Medulla oblongata (tissue), 1 donor: ENCODE measurements at regions not wholly inside any gene's neighbourhood (a gene's known extent, or its start where the extent isn't known, plus 50 kb on each side); places are given as distances from the start of the nearest gene placed in this dataset.
A peak's percentile ranks its signal among the peaks of the same experiment; 100 is the strongest.

ENCODE experiments used
- DNase-seq: peaks from one replicate; pipeline ENCODE4 v3.0.0-alpha.2; 2015; ENCODE audit errors: extremely low spot score

DNA sequence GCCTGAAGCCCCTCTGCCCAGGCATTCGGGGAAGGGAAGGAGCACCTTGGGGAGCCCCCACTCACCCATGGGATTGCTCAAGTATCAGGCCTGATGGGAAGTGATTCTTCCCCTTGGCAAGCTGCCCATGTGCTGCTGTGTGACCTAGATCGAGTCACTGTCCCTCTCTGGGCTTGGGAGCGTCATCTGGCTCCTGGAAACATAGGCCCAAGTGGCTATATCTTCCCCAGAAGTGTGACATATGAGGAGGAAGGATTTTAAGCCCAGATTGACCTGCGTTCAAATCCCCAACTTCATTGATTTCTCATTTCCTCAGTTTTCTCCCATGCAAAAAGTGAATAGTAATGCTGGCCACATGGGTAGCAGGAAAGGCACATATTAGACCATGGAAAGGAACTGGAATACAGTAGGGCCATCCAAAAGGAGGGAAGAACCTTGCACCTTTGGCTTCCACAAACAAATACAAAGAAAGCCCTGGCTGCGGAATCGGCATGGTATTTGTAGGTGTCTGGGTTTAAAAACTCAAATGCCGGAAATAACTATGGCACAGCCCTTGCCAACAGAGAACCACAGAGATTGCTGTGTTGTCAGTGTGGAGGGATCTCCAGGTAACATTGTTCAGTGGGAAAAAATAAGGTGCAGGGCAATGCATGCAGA is 169.5 kb upstream of the ZMIZ1 start:
- DNase-seq, result no peak

DNA sequence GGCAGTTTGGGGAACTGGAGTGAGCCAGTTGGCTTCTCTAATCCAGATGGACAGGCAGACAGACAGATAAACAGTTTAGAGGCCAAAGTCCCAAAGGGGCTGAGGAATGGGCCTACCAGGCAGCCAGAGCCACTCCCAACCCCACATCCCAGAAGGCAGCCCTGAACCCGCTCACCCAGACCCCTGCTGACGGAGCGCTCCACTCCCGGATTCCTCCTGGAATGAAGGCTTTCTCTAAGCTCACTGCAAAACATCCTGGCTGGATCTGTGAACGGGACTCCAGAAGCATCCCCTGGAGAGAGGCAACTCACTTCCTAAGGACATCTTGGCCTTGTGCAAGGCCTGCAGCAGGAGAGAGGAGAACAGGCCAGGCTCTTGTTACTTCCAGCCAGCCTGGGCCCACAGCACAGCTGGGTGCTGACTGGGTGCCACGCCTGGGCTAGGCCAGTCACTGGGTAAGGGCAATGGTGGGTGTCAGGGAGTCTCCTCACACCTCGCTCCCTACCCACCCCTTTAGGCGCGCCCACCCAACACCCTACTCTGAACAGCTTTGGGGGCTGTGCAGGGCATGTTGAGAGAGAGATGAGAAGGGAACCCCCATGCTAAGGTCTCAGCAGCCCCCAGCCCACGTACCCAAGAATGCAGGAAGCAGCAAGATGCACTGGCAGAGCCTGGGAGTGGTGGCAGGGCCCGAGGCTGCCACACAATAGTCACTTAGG is 168.6 kb upstream of the ZMIZ1 start:
- no peak for DNase-seq

DNA sequence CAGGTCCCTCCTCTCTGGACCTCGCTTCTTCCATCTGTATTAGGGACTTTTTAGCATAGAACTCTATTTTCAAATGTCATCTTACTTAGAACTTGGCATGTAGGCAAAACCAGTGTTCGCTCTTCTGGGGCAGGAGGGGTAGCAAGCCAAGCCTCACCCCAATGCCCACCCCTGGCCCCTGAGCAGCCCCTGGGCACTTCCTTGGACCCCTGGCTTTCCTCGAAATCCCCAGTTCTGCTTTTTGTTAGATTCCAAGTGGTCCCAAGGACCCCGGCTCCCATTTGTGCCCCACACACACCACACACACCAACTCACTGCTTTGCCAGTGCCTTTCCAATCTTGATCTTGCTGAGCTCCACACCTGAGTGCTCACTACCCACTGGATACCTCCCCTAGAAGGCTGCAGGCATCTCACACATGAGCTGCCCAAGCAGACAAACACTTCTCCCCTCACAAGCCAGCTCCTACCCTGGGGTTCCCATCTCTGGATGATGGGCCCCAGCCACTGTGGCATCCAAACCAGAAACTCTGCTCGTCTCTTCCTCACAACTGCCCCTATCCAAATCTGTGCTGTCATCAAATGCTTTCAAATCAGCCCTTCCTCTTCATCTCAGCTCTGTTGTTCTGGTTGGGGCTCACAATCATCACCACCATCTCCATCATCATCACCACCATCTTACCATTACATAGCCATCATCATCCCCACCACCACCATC is 167.9 kb upstream of the ZMIZ1 start:
- DNase-seq, result no peak

DNA sequence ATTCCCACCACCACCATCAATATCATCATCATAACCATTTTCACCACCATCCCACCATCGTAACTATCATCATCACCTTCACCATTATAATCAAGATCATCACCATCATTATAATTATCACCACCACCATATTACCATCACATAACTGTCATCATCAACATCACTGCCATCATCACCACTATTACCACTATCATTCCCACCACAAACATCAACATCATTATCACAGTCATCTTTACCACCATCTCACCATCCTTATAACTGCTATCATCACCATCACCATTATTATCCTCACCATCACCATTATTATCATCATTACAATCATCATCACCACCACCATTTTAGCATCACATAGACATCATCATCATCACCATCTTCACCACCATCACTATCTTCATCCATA is 167.1 kb upstream of the ZMIZ1 start:
- DNase-seq, result no peak

DNA sequence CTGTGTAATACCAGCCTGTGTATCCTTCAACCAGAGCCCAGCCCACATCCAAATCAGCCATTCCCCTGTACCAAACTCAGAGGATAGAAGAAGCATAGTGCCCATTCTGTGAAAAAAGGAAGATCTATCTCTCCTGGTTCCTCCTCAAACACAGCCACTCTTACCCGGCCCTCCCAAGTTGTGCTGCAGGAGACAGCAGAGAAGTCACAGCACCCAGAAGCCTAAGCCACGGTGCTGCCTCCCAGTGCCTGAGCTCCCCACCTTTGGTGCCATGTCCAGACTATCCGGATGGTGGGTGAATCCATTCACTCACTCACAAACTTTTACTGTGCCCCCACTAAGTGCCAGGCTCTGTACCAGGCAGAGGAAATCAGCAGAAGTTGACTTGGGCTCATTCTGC is 166.0 kb upstream of the ZMIZ1 start:
- DNase-seq, result no peak

DNA sequence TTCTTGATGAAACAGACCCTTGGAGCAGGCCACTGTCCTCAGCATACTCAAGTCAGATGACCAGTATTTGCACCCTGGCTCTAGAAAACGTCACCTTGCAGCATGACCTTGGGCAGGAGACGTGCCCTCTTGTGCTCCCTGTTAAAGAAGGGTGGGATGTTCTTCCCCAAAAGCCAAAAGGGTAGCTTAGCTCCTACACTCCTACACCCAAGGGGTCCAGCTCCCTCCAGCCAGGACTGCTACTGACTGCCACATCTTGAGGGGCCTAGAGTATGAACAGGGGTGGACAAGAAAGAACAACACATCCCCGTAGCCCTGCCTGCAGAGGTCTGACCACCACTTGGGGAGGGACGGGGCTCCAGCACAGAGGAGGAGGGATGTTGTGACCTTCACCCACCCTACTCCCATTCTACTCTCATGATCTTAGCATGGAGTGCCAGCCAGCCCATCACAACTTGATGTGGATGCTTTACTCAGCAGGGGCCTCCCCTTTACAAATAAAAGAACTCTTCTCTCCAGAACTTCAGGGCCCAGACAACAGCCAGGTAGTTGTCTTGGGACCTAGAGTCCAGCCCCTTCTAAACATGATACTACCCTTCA is 165.3 kb upstream of the ZMIZ1 start:
- no peak for DNase-seq

DNA sequence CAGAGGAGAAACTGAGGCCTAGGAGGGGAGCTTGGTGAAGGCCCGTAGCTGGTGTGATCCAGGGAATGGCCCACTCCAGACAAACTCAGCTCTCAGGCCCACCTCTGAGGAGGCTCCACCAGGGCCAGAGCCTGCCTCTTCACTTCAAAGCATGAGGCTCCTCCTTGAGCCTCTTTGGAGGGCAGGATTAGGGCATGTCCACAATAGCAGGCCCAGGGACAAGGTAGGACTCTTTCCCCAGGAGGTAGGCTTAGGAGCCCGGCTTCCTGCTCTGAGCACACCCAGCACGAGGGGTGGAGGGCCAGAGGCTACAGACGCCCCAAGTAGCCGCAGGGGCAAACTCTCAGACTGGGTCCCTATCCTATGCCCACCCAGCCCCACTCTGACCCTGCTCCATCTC is 164.6 kb upstream of the ZMIZ1 start:
- DNase-seq, result no peak

DNA sequence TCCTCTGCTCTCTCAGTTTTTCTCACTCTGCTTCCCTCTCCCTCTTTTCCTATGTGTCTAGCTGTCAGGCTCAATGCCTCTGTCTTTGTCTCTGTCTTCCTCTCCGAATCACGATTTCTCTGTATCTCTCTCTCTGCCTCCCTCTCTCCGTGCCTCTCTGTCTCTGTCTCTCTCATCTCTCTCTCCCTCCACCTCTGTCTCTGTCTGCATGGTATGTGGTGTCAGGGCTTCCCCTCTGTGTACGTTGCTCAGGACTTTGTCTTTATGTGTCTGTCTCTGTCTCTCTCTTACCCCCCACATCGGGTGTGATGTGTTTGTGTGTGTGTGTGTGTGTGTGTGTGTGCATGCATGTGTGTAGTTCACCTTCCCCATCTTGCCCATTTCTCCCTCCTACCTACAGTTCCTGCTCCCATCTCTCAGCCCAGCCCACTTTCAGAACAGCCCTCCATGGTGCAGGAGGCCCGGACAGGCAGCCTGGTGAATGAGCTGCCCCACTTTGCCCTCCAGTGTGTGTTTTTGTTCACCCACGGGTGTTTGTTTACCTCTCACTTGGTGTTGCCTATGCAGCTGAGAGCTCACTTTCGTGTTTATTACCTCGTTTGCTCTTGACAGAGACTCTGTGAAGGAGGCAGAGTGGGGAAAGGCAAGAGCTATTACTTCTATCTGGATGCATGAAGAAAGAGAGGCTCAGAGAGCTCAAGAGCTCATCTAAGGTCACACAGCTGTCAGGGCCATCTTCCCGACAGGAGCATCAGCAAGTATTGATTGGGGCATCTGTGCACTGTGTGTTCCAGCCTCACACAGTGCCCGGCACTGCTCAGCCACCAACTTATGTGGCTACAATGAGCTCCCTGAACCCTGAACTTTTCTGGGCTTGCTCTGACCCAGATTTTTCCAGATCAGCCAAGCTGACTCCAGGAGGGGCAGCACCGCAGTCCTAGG is 163.5 kb upstream of the ZMIZ1 start:
- DNase-seq, result no peak

DNA sequence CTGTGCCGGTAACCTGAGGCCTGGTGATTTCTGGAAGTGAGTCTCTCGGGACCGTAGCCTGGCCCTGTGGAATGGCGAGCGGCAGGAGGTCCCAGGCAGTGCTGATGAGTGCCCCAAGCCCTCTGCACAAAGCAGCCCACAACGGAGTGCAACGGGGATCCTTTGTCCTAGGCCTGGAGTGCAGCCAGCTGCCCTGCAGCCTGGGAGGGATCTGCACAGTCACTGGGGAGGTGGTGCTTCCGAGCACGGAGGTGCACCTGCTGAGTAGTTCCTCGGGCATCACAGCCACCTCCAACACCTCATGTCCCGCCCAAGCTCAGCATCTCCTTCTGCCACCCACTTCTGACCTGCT is 162.8 kb upstream of the ZMIZ1 start:
- DNase-seq, result no peak

DNA sequence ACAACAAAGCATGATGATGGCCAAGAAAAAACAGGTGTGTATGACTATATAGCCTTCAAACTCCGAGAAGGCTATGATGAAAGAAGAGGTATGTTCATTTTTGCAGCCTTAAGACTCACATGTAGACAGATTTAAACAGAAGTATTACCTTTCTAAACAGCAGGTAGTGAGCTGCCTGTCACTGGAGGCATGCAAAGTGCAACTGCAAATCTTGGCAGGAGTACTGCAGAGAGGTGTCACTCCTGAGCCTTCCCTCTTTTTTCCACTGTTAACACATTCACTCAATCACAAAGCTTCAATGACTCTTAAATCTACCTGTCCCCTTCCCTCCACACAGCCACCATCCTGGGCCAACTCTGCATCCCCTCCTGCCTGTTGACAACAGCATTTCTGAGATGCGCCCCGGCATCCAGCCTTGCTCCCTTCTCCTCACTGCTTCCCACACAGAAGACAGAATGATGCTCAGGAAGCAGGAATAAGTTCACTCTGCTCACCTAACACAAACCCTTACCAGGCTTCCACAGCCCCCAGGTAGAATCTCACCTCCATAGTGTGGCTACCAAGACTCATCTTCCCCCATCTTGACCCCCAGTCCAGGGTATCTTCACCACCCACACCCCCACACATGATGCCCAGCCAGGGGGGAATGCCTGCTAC is 161.9 kb upstream of the ZMIZ1 start:
- DNase-seq, result no peak

DNA sequence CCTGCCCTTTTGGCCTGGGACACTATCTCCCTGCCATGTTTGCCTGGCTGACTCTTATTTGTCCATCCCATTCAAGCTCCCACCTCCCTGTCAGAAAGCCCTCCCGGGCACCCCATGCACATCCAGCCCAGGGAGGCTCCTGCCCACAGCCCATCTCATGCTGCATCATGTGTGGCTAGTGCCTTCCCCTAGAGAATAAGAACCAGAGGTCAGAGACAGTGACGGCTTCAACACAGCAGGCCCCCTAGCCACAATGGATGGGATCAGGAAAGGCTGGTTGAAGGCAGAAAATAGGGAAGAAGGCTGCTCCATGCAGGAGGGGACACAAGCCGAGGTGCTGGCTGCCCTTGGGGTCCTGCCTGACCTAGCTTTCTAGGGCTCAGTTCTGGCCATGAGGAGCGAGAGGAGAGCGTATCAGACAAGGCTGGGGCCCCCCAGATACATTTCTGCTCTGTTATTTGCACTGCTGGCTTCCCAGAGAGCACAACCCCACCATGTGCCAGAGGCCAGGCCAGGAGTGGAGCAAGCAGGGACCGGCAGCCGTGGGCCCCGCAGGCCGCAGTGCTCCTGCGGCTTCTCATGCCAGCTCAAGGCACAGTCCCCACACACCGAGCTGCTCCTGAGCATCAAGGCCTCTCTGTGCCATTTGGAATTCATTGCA is 161.1 kb upstream of the ZMIZ1 start:
- no peak for DNase-seq

DNA sequence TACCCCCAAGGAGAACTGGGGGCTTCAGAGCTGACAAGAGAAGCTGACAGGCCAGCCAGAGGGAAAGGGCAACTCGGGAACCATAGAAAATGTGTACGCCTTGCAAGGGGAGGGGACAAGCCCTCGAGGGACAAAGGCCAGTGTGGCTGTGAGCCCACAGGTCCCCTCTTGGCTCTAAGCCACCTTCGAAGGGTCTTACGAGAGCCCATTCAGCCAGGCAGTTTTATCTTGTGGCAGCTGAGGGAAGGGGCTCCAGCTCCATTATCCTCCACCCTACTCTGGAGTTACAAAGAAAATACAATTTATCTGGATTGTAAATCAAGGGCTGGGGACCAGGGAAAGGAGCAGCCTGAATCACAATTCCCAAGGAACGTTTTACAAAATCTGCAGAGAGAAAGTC is 159.5 kb upstream of the ZMIZ1 start:
- no peak for DNase-seq

DNA sequence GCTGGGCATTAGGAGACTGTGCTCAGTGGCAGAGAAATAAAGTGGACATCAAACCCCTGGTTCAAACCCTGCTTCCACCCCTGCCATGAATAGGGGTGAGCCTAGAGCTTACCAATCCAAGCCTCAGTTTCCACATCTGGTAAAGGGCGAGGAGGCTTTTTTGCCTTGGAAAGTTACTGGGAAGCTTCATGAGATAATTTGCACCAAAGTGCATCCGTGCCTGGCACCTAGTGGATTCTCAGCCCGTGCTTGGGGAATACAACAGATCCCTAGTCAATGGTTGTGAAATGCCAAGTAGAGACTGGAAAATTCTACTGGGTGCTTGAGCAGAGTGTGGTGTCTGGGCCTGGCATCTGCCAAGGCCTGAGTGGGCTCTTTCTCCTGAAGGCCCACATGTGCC is 158.7 kb upstream of the ZMIZ1 start:
- DNase-seq, result no peak

DNA sequence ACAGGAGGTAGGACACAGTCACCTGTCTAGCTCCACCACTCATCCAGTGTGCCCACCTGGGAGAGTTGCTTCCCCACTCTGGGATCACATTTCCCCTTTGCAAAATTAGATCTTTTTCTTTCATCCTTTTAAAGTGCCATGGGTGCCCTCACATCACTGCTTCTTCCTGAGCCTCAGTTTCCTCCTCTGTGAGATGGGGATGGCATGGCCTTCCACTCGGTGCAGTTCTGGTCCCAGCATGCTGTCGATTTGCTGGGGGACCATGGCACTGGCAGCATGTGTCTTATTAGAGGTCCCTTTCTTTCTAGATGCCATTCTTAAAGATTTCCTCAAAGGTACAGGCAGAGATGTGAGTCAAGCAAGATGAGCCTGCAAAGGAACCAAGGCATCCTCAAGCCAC is 158.3 kb upstream of the ZMIZ1 start:
- DNase-seq, result no peak

DNA sequence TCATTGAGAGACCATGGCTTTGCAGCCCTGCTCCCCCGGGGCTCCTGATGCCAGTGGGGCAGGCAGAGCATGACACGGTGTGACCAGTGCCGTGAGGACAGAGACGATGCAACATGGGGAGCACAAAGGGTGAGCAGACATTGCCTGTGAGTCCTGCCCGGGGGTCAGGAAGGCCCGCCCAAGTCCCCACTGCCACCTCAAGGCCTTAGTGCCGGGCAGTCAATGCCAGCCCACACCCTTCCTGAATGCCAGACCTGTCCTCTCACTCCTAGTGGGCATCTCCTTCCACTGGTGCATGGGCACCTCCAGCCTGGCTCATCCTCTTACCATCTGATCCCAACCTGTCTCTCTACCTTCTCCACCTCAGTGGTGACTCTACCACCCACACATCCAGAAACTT is 157.9 kb upstream of the ZMIZ1 start:
- no peak for DNase-seq

DNA sequence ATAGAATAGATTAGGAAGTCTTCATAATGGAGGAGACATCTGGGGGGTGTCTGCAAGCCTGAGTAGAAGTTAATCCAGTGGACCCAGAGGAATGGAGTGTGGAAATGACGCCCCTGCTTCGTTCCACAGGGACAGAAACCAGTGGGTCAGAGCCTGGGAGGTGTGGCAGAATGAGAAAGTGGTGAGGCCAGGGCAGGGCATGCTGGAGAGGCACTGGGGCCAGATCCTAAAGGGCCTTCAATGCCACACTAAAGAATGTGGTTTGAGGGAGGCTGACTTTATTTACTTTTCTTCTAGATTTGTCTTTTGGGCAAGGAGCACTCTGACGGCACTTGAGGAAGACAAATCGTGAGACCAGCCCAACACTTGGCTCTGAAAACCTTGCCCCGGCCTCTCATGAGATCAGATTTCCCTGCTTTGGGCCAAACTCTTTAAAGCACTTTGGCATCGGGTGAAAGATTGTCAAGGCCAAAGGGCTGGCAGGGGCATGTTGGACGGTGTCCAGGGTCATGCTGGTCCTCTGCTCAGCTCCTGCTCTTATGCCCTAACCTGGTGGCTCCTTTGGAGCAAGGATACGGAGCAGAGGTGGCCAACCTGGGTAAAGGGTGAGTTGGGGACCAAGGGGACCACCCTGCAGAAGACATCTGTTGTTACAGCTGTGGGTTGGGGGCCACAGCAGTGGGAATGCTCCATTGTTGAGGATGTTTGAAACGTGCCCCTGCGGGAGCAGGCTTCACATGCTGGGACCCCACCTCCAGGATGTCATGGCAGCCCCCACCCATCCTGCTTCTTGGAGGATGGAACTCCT is 157.0 kb upstream of the ZMIZ1 start:
- no peak for DNase-seq

DNA sequence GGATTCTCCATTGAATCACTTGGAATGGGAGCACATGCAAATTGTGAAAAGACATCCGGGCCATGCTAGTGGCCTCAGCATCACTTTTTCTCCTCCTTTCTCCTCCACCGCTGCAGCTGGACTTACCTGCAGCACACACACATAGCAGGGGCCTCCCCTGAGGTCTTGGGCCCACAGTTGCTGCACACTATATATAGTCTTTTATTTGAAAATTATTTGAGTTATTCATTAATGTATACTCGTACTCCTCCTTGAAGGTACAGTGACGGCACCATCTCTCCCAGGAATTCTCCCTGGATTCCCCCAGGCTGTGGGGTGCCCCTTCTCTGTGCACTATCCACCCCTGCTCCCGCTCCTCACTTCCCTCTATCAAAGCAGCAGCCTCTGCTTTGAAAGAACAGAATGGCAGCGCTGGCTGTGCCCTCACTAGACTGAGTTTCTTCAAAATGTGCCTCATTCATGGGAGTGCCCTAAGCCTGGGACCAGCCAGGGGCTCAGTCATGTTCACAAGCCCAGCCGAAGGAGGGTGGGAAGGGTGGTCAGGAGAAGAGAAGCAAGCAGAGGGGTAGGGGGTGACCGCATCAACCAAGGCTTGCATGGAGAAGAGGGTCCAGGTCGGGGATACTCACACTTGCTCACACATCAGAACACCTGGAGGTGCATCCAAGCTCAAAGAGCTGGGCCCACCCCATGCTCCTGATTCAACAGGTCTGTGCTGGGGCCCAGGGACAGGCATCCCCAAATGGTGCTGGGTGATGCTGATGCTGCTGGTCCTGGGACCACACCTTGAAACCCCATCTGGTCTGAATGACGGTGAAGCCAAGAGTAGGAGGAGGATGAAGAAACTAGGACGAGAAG is 156.2 kb upstream of the ZMIZ1 start:
- DNase-seq, result no peak

DNA sequence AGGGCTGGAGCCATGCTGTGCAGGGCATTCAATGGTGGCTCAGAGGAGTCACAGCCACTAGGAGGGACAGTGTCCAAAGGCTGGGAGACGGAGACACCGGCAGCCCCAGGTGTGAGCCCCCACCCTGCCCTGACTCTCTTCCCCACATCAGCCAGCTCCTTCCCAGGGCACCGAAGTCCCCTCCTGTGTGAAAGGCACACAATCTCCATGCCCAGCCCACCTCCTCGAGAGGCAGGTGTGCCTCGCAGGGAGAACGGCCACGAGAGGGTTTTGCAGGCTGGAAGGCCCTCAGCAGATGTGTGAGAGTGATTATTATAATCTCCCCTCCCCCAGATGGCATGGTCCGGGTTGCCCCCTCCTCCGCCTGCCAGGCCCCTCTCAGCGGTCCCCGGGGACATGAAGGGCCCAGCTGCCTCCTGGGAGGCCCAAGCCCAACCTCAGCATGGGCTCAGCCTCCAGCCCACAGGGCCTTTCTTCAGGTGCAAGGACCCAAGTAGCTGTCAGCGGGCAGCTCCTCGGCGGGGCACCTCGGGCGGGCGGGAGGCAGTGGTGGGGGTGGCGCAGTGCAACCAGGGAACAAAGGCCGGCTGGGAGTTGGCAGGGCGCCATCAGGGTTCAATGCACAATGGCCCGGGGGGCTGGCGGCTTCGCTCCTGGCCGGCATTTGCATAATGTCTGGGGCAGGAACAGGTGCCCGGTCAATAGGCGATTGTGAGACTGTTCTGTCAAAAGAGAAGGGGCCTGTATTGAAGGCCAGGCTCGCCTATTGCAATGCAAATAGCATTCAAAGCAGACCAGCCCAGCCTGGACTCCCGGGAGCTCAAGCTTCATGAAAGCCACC is 155.3 kb upstream of the ZMIZ1 start:
- DNase-seq, result peak; percentile 95
